Kasumi-1 (cell line): ENCODE measurements at regions not wholly inside any gene's neighbourhood (a gene's known extent, or its start where the extent isn't known, plus 50 kb on each side); places are given as distances from the start of the nearest gene placed in this dataset.
"Not testable (repeated sequence)": the region's sequence is repeated elsewhere in the genome, so short reads cannot be mapped to it uniquely, and the experiment has no call there.

Source experiments
- DNase-seq, 2 experiments: peaks; one replicate each; lab custom pipeline; 2025; lab: John Stamatoyannopoulos, UW

- DNase-seq, result no peak
Measured at GRCh38 chr10:8787649-8788048, 733.2 kb downstream of the GATA3 start.

DNA sequence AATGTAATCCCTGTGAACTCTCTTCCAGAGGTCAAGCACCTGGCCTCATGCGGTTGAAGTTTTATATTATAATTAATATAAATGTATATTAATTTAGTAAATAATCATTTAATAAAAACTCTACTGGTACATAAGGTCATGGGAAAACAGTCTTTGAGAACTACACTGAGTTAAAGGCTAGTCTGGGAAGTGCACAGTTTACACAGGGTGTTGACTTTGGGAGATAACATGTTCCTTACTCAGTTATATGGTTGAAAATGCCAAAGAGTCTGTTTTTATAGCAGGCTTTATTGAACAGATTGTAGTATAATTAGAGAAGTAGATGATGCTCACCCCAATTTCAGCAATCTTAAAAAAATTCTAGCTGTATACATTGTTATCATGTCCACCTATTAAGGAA, 735.9 kb downstream of the GATA3 start:
- no peak for DNase-seq

DNA sequence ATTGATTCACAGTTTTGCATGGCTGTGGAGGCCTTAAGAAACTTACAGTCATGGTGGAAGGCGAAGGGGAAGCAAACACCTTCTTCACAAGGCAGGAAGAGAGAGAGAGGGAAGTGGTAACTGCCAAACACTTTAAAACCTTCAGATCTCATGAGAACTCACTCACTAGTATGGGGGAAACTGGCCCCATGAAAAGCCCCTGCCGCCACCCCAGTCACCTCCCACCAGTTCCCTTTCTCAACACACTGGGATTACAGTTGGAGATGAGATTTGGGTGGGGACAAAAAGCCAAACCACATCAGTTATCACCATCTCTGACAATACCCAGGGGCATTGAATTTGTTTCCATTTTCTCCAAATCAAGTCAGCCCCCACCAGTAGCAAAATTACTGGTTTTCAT, 740.4 kb downstream of the GATA3 start:
- no peak for DNase-seq

DNA sequence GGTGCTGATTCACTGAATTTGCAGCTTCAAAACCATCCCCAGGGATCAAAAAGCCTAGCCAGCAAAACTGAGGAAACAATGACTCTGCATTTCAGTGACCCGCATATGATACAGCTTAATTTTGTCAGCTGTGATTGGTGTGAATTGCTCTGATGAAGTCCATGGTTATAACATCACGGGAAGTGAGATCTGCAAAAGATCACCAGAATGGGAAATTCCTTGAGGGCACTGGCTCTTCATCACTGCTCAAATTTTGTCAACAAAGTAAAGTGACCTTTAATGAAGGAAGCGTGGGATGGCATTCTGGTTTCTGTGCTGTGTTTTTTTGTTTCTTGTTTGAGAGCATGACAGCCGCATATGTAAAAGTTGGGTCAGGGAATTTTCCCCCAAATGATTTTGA, 745.9 kb downstream of the GATA3 start:
- DNase-seq, result no peak

DNA sequence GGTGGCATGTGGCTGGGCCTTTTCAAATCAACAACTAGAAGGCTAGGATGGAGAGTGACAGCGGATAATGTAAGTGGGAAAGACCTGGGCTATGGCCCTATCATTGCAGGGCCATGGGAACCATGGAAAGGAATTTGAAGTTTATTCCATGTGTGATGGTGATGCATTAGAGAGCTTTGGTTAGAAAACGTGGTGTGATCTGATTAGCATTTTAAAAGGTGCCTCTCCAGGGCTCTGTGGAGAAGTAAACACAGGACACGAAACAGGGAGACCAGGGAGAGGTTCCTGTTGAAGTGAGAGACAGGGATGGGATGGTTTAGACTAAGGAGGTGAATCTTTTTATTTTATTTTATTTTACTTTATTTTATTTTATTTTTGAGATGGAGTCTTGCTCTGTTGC, 749.5 kb downstream of the GATA3 start:
- DNase-seq, result no peak

DNA sequence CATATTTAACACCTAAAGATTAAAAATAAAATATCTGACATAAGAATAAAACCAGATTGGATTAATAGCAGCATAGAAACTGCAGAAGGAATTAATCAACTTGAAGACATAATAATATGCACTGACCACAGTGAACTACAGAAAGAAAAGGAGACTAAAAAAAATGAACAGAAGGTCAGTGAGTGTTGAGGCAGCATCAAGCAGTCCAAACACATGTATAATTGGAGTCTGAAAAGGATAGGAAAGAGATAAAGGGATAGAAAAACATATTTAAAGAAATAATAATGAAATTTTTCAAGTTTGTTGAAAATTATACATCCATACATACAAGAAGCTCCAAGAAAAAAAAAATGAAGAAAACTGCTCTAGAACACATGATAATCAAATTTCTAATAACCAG, 756.2 kb downstream of the GATA3 start:
- no peak for DNase-seq

DNA sequence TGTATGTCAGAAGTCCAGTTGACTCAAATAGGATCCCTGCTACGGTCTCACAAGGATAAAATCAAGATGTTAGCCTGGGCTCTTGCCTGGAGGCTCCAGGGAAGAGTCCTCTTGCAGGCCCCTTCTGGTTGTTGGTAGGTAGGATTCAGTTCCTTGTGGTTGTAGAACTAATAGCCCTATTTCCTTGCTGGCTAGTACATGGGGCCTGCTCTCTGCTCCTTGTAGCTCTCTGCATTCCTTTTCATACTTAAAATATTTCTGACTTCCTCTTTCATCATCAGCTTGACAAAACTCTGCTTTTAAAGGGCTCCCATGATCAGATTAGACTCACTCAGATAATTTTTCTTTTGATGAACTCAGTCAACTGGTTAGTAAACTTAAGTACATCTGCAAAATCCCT, 756.7 kb downstream of the GATA3 start:
- DNase-seq, result no peak

DNA sequence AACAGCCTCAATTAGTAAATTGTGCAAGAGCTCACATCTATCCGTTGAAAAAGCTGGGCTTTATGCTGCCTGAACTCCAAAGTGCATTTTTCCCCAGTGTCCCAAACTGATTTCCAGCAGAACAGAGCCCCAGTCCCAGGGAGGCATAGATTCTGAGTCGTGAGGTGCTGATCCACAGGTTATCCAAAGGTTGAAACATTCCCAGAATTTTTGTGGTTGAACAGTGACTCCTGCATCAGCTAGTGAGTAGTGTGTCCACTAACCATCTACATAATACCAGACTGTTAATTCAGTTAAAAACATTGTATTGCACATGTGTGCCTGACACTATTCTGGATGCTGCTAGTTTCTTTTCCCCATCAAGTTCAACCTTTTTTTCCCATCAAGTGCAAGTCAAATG, 761.5 kb downstream of the GATA3 start:
- no peak for DNase-seq

DNA sequence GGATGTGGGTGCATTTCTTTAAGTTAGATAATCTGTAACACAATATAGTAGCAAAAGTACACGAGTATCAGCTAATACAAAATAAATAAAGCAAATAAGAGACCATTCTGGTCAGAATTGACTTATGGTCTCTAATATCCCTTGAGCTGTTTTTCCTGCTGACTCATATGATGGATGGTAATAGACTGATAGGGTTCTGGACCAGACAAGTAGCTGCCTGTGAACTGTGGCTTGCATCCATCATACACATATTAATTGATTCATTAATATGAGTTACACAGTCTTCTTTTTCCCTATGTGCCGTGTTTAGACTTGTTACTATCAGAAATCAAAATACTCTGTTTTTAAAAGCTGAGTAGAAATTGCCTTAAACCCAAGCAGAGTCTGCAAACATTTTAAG, 762.8 kb downstream of the GATA3 start:
- no peak for DNase-seq

GRCh38 chr10:8825611-8826010, 771.1 kb downstream of the GATA3 start:
- no peak for DNase-seq

GRCh38 chr10:8829592-8829991, 775.1 kb downstream of the GATA3 start:
- DNase-seq, result no peak

DNA sequence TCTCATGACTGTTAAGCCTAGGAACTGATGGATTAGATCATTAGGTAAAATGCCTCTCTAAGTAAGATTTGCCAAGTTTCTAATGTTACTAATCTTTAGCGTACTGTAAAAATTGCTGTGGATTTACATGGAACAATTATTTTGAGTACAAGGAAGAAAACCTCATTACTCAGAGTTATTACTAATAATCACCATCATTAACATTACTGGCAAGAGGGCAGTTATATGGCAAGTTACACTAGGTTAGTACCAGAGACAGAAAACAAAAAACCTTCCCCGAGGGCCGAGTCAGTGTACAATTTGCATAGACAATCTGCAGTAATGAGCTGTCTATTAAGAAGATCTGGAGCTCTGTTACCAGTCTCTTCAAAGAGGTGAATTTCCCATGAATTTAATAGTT, 775.6 kb downstream of the GATA3 start:
- no peak for DNase-seq

- DNase-seq, result no peak
Measured at GRCh38 chr10:8830876-8831275, 776.4 kb downstream of the GATA3 start.

DNA sequence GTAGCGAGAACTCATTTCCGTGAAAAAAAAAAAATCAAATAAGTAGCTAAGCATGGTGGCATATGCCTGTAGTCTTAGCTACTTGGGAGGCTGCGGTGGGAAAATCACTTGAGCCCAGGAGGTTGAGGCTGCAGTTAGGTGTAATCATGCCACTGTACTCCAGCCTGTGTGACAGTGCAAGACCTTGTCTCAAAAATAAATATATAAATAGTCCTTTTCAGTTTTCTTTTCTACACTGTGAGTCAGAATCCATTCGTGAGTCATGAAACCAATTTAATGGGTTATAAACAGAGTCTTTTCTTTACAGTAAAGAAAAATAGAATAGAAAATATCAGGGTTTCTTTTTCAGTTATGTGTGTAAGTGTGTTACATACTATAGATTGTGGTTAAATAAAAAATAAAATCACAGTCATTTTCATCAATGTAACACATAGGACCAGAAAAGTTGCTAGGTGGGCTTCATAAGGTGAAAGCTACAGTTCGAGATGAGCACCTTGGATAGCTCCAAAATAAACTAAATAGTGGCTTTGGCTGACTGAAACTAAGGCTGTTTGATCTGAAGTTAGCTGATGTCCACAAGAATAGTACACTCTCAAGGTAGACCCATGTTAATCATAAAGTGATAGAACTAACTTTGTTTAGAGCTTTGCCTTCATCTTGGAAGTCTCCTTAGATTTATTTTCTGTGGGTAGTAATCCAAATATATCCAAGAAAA, 781.1 kb downstream of the GATA3 start:
- DNase-seq, result no peak

GRCh38 chr10:8840356-8840755, 785.9 kb downstream of the GATA3 start:
- DNase-seq, result no peak

GRCh38 chr10:8844141-8844540, 789.7 kb downstream of the GATA3 start:
- no peak for DNase-seq

DNA sequence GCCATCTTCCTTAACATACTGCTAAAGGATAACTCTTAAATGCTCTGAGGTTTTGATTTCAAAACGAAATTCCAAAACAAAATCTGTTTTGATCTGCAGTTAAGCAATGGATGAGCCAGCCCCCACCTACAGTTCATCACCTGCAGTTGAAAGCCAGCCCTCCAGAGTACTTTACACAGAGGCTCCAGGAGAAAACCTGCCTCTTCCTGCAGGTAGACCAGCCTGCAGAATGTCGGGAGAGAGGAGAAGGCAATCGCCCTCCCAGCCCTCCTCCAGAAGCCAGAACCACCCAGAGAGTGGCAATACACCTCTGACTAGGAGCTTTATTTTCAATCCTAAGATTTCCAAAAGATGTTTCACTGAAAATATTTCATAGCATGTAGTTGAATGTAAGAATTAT, 798.1 kb downstream of the GATA3 start:
- no peak for DNase-seq

GRCh38 chr10:8853048-8853447, 798.6 kb downstream of the GATA3 start:
- DNase-seq, result no peak

DNA sequence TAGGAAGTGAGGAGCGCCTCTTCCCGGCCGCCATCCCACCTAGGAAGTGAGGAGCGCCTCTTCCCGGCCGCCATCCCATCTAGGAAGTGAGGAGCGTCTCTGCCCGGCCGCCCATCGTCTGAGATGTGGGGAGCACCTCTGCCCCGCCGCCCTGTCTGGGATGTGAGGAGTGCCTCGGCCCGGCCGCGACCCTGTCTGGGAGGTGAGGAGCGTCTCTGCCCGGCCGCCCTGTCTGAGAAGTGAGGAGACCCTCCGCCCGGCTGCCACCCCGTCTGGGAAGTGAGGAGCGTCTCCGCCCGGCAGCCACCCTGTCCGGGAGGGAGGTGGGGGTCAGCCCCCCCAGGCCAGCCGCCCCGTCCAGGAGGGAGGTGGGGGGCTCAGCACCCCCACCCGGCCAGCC, 814.4 kb downstream of the GATA3 start:
- not testable (repeated sequence) for DNase-seq

GRCh38 chr10:8873310-8873709, 818.8 kb downstream of the GATA3 start:
- DNase-seq, result no peak

DNA sequence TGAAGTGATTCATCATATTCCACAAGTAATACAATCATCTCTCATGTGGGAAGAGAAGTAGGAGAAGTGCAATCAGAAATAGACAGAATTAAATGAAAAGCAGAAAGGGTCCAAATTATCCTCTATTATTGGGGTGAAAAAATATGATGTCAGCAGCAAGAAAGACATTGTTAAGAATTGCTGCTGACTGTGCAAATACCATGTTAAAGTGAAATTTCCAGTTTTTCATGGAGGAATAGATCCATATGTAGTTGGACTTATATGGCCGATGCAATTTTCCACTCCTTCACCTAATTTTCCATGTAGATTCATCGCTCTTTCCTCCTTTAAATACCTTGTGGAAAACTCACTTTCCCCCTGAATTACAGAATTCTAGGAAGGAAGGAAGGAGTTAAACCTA, 819.8 kb downstream of the GATA3 start:
- no peak for DNase-seq

GRCh38 chr10:8874972-8875371, 820.5 kb downstream of the GATA3 start:
- DNase-seq, result no peak

- DNase-seq, result no peak
Measured at GRCh38 chr10:8876171-8876570, 821.7 kb downstream of the GATA3 start.

GRCh38 chr10:8889538-8889937, 835.0 kb downstream of the GATA3 start:
- DNase-seq, result no peak

DNA sequence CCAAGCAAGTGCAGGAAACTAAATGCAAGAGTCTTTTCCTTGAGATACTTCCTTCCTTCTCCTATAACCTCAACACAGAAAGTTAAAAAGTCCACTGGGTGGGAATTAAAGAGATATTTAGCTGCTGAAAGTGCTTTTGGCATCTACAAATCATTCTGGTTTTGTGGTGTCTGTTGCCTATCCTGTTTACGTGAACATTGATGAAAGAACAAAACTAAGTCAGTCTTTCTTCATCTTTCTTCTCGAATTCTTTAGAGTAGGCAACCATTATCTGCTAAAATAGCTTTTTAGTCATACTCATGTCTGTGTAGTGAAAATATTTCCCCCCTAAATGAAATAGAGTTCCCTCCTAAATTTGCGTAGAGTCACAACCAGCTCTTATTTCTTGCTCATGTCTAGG, 838.6 kb downstream of the GATA3 start:
- DNase-seq, result no peak
